Kidney glomerular epithelial cell (primary cell): ENCODE measurements at regions not wholly inside any gene's neighbourhood (a gene's known extent, or its start where the extent isn't known, plus 50 kb on each side); places are given as distances from the start of the nearest gene placed in this dataset.
A peak's percentile ranks its signal among the peaks of the same experiment; 100 is the strongest.

Source experiments
- DNase-seq: peaks from one replicate; lab custom pipeline; 2025; lab: John Stamatoyannopoulos, UW

- DNase-seq, result no peak
Measured at GRCh38 chr7:25886387-25887240, 265.4 kb upstream of the NFE2L3 start.

GRCh38 chr7:25887266-25887665 lies 264.7 kb upstream of the NFE2L3 start:
- DNase-seq, result no peak

- no peak for DNase-seq
Measured at GRCh38 chr7:25887795-25888559, 264.0 kb upstream of the NFE2L3 start.

- no peak for DNase-seq
Measured at GRCh38 chr7:25889765-25890164, 262.2 kb upstream of the NFE2L3 start.

- no peak for DNase-seq
Measured at GRCh38 chr7:25891591-25891990, 260.4 kb upstream of the NFE2L3 start.

GRCh38 chr7:25893436-25893835 lies 258.6 kb upstream of the NFE2L3 start:
- no peak for DNase-seq

- DNase-seq, result peak; percentile 25
Measured at GRCh38 chr7:25894002-25894901, 257.7 kb upstream of the NFE2L3 start.

GRCh38 chr7:25894902-25895791 lies 256.9 kb upstream of the NFE2L3 start:
- peak; percentile 23 for DNase-seq

- DNase-seq, result no peak
Measured at GRCh38 chr7:25895792-25896171, 256.2 kb upstream of the NFE2L3 start.

GRCh38 chr7:25897261-25897782 lies 254.7 kb upstream of the NFE2L3 start:
- no peak for DNase-seq

GRCh38 chr7:25900245-25900644 lies 251.8 kb upstream of the NFE2L3 start:
- no peak for DNase-seq

- DNase-seq, result no peak
Measured at GRCh38 chr7:25900877-25901276, 251.1 kb upstream of the NFE2L3 start.

- no peak for DNase-seq
Measured at GRCh38 chr7:25901658-25902057, 250.3 kb upstream of the NFE2L3 start.

GRCh38 chr7:25906003-25906402 lies 246.0 kb upstream of the NFE2L3 start:
- DNase-seq, result no peak

GRCh38 chr7:25906760-25907159 lies 245.2 kb upstream of the NFE2L3 start:
- DNase-seq, result no peak

GRCh38 chr7:25907214-25907613 lies 244.8 kb upstream of the NFE2L3 start:
- DNase-seq, result no peak

- no peak for DNase-seq
Measured at GRCh38 chr7:25907731-25908130, 244.3 kb upstream of the NFE2L3 start.

GRCh38 chr7:25908154-25908949 lies 243.6 kb upstream of the NFE2L3 start:
- DNase-seq, result no peak

- no peak for DNase-seq
Measured at GRCh38 chr7:25911738-25912607, 240.0 kb upstream of the NFE2L3 start.
